ENCODE measurements at regions not wholly inside any gene's neighbourhood (a gene's known extent, or its start where the extent isn't known, plus 50 kb on each side); places are given as distances from the start of the nearest gene placed in this dataset.

GRCh38 chr6:95815389-95816056, 200.3 kb upstream of the FUT9 start:
- TF ChIP-seq CTCF (IDR thresholded peaks at IDR 0.05; ENCODE audit: control extremely low read depth, extremely low read depth): no peak
- Histone ChIP-seq H3K4me1 (ENCODE audit: control insufficient read depth in 5 of 5, insufficient read depth in 5 of 5, low read length in 5 of 5) (no peaks in the 10 kb centered on the region), H3K27ac (ENCODE audit: low read depth in 1 of 2, low read length in 1 of 2) (no peak overlapping the region), H3K36me3 (ENCODE audit: control insufficient read depth in 4 of 4, insufficient read depth in 4 of 4, low read length in 4 of 4) (no peaks in the 10 kb centered on the region), H3K9me3 (ENCODE audit: control insufficient read depth in 4 of 4, insufficient read depth in 3 of 4, low read length in 3 of 4) (no peaks in the 10 kb centered on the region), H3K27me3 (ENCODE audit: control insufficient read depth in 3 of 3, insufficient read depth in 3 of 3, low read length in 2 of 3) (no peaks in the 10 kb centered on the region), H3K4me3 (no peak overlapping the region), H3K9ac (ENCODE audit: insufficient read depth in 1 of 2, low read length in 2 of 2) (no peak overlapping the region)
- ATAC-seq (ENCODE audit: insufficient read depth, low FRiP score): no peak
- no peak for DNase-seq
- 84 to 88% methylated on average over 3 of the region's 3 CpGs for WGBS, 2 donors

- Histone ChIP-seq H3K27ac (ENCODE audit: low read depth in 1 of 2, low read length in 1 of 2) (no peak overlapping the region), H3K9me3 (ENCODE audit: control insufficient read depth in 4 of 4, insufficient read depth in 3 of 4, low read length in 3 of 4) (peaks cover 0 to 3% (median 0%) of the 10 kb centered on the region in 4 donors), H3K4me1 (ENCODE audit: control insufficient read depth in 5 of 5, insufficient read depth in 5 of 5, low read length in 5 of 5) (no peaks in the 10 kb centered on the region), H3K9ac (ENCODE audit: insufficient read depth in 1 of 2, low read length in 2 of 2) (no peak overlapping the region), H3K4me3 (no peak overlapping the region), H3K36me3 (ENCODE audit: control insufficient read depth in 4 of 4, insufficient read depth in 4 of 4, low read length in 4 of 4) (no peaks in the 10 kb centered on the region), H3K27me3 (ENCODE audit: control insufficient read depth in 3 of 3, insufficient read depth in 3 of 3, low read length in 2 of 3) (no peaks in the 10 kb centered on the region)
- no peak for ATAC-seq (ENCODE audit: insufficient read depth, low FRiP score)
- no peak for TF ChIP-seq CTCF (IDR thresholded peaks at IDR 0.05; ENCODE audit: control extremely low read depth, extremely low read depth)
- WGBS, 2 donors: 59 to 65% methylated on average over 4 of the region's 4 CpGs
- no peak for DNase-seq
These were observed 196.3 kb upstream of the FUT9 start for GRCh38 chr6:95819461-95819860.

GRCh38 chr6:95819939-95820338, 195.8 kb upstream of the FUT9 start:
- ATAC-seq (ENCODE audit: insufficient read depth, low FRiP score): no peak
- peaks cover 0 to 3% (median 0%) of the 10 kb centered on the region in 4 donors for H3K9me3 ChIP-seq (ENCODE audit: control insufficient read depth in 4 of 4, insufficient read depth in 3 of 4, low read length in 3 of 4)
- no peak for DNase-seq

More at GRCh38 chr6:95819939-95820338, 195.8 kb upstream of the FUT9 start:
- Histone ChIP-seq H3K4me1 (ENCODE audit: control insufficient read depth in 5 of 5, insufficient read depth in 5 of 5, low read length in 5 of 5) (no peaks in the 10 kb centered on the region), H3K36me3 (ENCODE audit: control insufficient read depth in 4 of 4, insufficient read depth in 4 of 4, low read length in 4 of 4) (no peaks in the 10 kb centered on the region), H3K4me3 (no peak overlapping the region), H3K27me3 (ENCODE audit: control insufficient read depth in 3 of 3, insufficient read depth in 3 of 3, low read length in 2 of 3) (no peaks in the 10 kb centered on the region), H3K27ac (ENCODE audit: low read depth in 1 of 2, low read length in 1 of 2) (no peak overlapping the region), H3K9ac (ENCODE audit: insufficient read depth in 1 of 2, low read length in 2 of 2) (no peak overlapping the region)
- no peak for TF ChIP-seq CTCF (IDR thresholded peaks at IDR 0.05; ENCODE audit: control extremely low read depth, extremely low read depth)
- WGBS, 2 donors: 77 to 88% methylated on average over 2 of the region's 2 CpGs

Measured in lung (tissue), 11 donors.